K562 (cell line): ENCODE measurements at regions not wholly inside any gene's neighbourhood (a gene's known extent, or its start where the extent isn't known, plus 50 kb on each side); places are given as distances from the start of the nearest gene placed in this dataset.

Source experiments
- ATAC-seq: fragments of 200-7000 bp; cut with Tn5 transposase; 3 replicates; pipeline ENCODE4 v1.9.1; 2020; ENCODE audit warnings: moderate library complexity
- BruUV-seq: library from RNA; stranded (reverse); fragments of 400-500 nt; replicated peaks from 2 replicates; lab custom pipeline; 2021; lab: Mats Ljungman, UMichigan
- CTCF ChIA-PET: fragments of 300-600 bp; formaldehyde crosslinking; extraction: SDS; loops from one replicate; lab custom pipeline; 2021; ENCODE audit warnings: low intra/inter-chr PET ratio; lab: Yijun Ruan, JAX
- POLR2A ChIA-PET: fragments of 300-600, 350-650 bp; sonication (Branson Sonifier 250); formaldehyde crosslinking; extraction: SDS; loops from one replicate; lab custom pipeline; 2021; ENCODE audit warnings: antibody characterized with exemption, inconsistent platforms; lab: Yijun Ruan, JAX
- DNase-seq, 4 experiments: peaks; one replicate each; pipeline versions ENCODE4 v3.0.0 to v3.0.0-alpha.2; 2011 to 2018; ENCODE audit warnings: low spot score in 3 of 4, mixed read lengths in 3 of 4; ENCODE audit errors: extremely low read depth in 1 of 4
- FAIRE-seq: peaks from 2 replicates; lab custom pipeline; 2011; peaks lifted over from hg19 to GRCh38; lab: Jason Lieb, UNC
- H2AFZ ChIP-seq: 2 replicates; pipeline ENCODE4 v1.6.0; 2011; ENCODE audit warnings: low read depth, low read length, control low read depth, inconsistent platforms
- H3K27ac ChIP-seq: fragments of 200-600 bp; 3 replicates; pipeline ENCODE4 v1.8.0; 2011; ENCODE audit warnings: low read depth, mild to moderate bottlenecking, control low read depth, inconsistent platforms, low read length, moderate library complexity, mixed read lengths; ENCODE audit errors: extremely low read depth
- H3K27me3 ChIP-seq, 2 experiments: fragments of 300-600 bp in 1 of 2; 2 replicates in 1 of 2; 3 replicates in 1 of 2; pipeline versions ENCODE4 v1.6.0 to v1.8.0; 2011; ENCODE audit warnings: inconsistent platforms in 2 of 2, low read length in 2 of 2, mild to moderate bottlenecking in 1 of 2, mixed read lengths in 1 of 2, moderate library complexity in 1 of 2; ENCODE audit not compliant: control insufficient read depth in 2 of 2, insufficient read depth in 2 of 2
- H3K36me3 ChIP-seq: fragments of 300-600 bp; 3 replicates; pipeline ENCODE4 v1.8.0; 2011; ENCODE audit warnings: mild to moderate bottlenecking, low read length, inconsistent platforms; ENCODE audit not compliant: control insufficient read depth, insufficient read depth
- H3K4me1 ChIP-seq, 2 experiments: fragments of 200-600 bp in 1 of 2; replicated peaks in 1 of 2; 2 replicates in 1 of 2; 3 replicates in 1 of 2; pipeline versions ENCODE4 v1.5.1 to v1.8.0; 2011; ENCODE audit warnings: inconsistent platforms in 2 of 2, low read length in 2 of 2, mild to moderate bottlenecking in 1 of 2, mixed read lengths in 1 of 2, moderate library complexity in 1 of 2; ENCODE audit not compliant: control insufficient read depth in 2 of 2, insufficient read depth in 2 of 2
- H3K4me2 ChIP-seq: 2 replicates; pipeline ENCODE4 v1.6.1; 2011; ENCODE audit warnings: low read length, control low read depth, inconsistent platforms, mixed read lengths; ENCODE audit not compliant: insufficient read depth
- H3K4me3 ChIP-seq: fragments of 200-600 bp; sonication (generic), shearing (Covaris generic); 2 replicates; pipeline ENCODE4 v1.5.1; 2016; ENCODE audit warnings: control low read depth, inconsistent platforms
- H3K79me2 ChIP-seq: fragments of 200-600 bp; 3 replicates; pipeline ENCODE4 v1.8.0; 2011; ENCODE audit warnings: low read length, inconsistent platforms; ENCODE audit not compliant: control insufficient read depth, insufficient read depth
- H3K9ac ChIP-seq, 2 experiments: 2 replicates each; pipeline versions ENCODE4 v1.6.0 to v1.6.1; 2011; ENCODE audit warnings: low read depth in 2 of 2, low read length in 2 of 2, control low read depth in 1 of 2, inconsistent platforms in 1 of 2, mild to moderate bottlenecking in 1 of 2, mixed read lengths in 1 of 2; ENCODE audit not compliant: insufficient read depth in 1 of 2
- H3K9me1 ChIP-seq: one replicate; pipeline ENCODE4 v1.6.0; 2011; ENCODE audit warnings: inconsistent platforms, mild to moderate bottlenecking, low read length, moderate library complexity; ENCODE audit not compliant: control insufficient read depth, insufficient read depth
- H3K9me3 ChIP-seq: replicated peaks from 2 replicates; pipeline ENCODE4 v1.5.1; 2011; ENCODE audit warnings: low read depth, low read length, inconsistent platforms; ENCODE audit not compliant: control insufficient read depth, insufficient read depth
- H4K20me1 ChIP-seq: replicated peaks from 2 replicates; pipeline ENCODE4 v1.6.1; 2011; ENCODE audit warnings: low read length, inconsistent platforms, mixed read lengths; ENCODE audit not compliant: control insufficient read depth, insufficient read depth
- CCNT2 ChIP-seq: IDR thresholded peaks from 2 replicates; pipeline ENCODE4 v1.6.1; 2011; ENCODE audit warnings: borderline replicate concordance, low read depth, mild to moderate bottlenecking, moderate library complexity, mixed read lengths, low read length; ENCODE audit not compliant: insufficient read length; ENCODE audit errors: extremely low read depth
- KHSRP ChIP-seq: fragments of 450-650 bp; IDR thresholded peaks from 2 replicates; pipeline ENCODE4 v1.6.1; 2017
- NKRF ChIP-seq: fragments of 450-650 bp; IDR thresholded peaks from 2 replicates; pipeline ENCODE4 v1.6.1; 2016; ENCODE audit warnings: borderline replicate concordance
- STAT6 ChIP-seq: sonication (generic); formaldehyde crosslinking; IDR thresholded peaks from 2 replicates; pipeline ENCODE4 v1.8.1; 2023; ENCODE audit warnings: mild to moderate bottlenecking, missing genetic modification reagents
- TCF3 ChIP-seq: sonication (generic); formaldehyde crosslinking; IDR thresholded peaks from 2 replicates; pipeline ENCODE4 v1.4.0; 2020; ENCODE audit warnings: mild to moderate bottlenecking, missing genetic modification reagents
- ZNF165 ChIP-seq: fragments of 250-450 bp; sonication (Bioruptor Pico); IDR thresholded peaks from 2 replicates; pipeline ENCODE4 v1.4.0; 2020; ENCODE audit warnings: borderline replicate concordance
- WGBS: fragments of 100-300 bp; shearing (Covaris generic); methylation state at CpG from one replicate; pipeline ENCODE4 v1.1.6; 2016; ENCODE audit warnings: low coverage, mixed read lengths; ENCODE audit not compliant: insufficient coverage; ENCODE audit errors: missing lambda C conversion rate; 5-methylcytosine and 5-hydroxymethylcytosine counted together
- in situ Hi-C: fragments of 300-500 bp; cut with MboI; formaldehyde crosslinking; loops from 4 replicates; pipeline ENCODE4 v1.15.0; 2018; ENCODE audit warnings: inconsistent platforms, mixed read lengths
- intact Hi-C: fragments of 100-400 bp; cut with micrococcal nuclease; formaldehyde crosslinking; loops from 2 replicates; pipeline ENCODE4 v1.14.2; 2022

- DNase-seq (no peak), FAIRE-seq (no peak), ATAC-seq (no peak)
- in situ Hi-C loops (no loop called here), intact Hi-C loops (no loop called here)
- no TSS peak for BruUV-seq
- Histone ChIP-seq H3K27ac (no peak overlapping the region), H3K4me1 (no peaks in the 10 kb centered on the region), H3K9me3 (no peaks in the 10 kb centered on the region), H3K9ac (no peak overlapping the region), H3K36me3 (no peaks in the 10 kb centered on the region), H2AFZ (no peak overlapping the region), H4K20me1 (no peaks in the 10 kb centered on the region), H3K79me2 (no peaks in the 10 kb centered on the region), H3K9me1 (no peaks in the 10 kb centered on the region), H3K27me3 (no peaks in the 10 kb centered on the region), H3K4me2 (no peak overlapping the region), H3K4me3 (no peak overlapping the region)
- ChIA-PET CTCF (no interaction called here), POLR2A (no interaction called here)
- 0% methylated on average over 1 of the region's 1 CpG for WGBS
- TF ChIP-seq ZNF165 (CRISPR knock-in tag) (no peak), KHSRP (no peak), TCF3 (CRISPR knock-in tag) (no peak), NKRF (no peak), STAT6 (CRISPR knock-in tag) (no peak), CCNT2 (no peak)
Measured at GRCh38 chr3:74538669-74539068, 75.8 kb downstream of the CNTN3 start.
